Amniotic epithelial cell (primary cell): ENCODE measurements at regions not wholly inside any gene's neighbourhood (a gene's known extent, or its start where the extent isn't known, plus 50 kb on each side); places are given as distances from the start of the nearest gene placed in this dataset.
A peak's percentile ranks its signal among the peaks of the same experiment; 100 is the strongest.

Source experiments
- DNase-seq: peaks from one replicate; pipeline ENCODE4 v3.0.0-alpha.2; 2010; ENCODE audit warnings: low read depth

GRCh38 chr21:16913010-16913409 lies 599.8 kb upstream of the CXADR start:
- DNase-seq: no peak

- no peak for DNase-seq
Measured at GRCh38 chr21:16928439-16928838, 584.4 kb upstream of the CXADR start.

GRCh38 chr21:16932314-16932713 lies 580.5 kb upstream of the CXADR start:
- no peak for DNase-seq

- DNase-seq: peak; percentile 7
Measured at GRCh38 chr21:16942703-16943102, 570.1 kb upstream of the CXADR start.

- DNase-seq: no peak
Measured at GRCh38 chr21:16943231-16943630, 569.6 kb upstream of the CXADR start.

GRCh38 chr21:16945580-16945979 lies 567.3 kb upstream of the CXADR start:
- DNase-seq: no peak

GRCh38 chr21:16956824-16957223 lies 556.0 kb upstream of the CXADR start:
- no peak for DNase-seq

GRCh38 chr21:16965424-16965823 lies 547.4 kb upstream of the CXADR start:
- DNase-seq: no peak

- no peak for DNase-seq
Measured at GRCh38 chr21:16968436-16968835, 544.4 kb upstream of the CXADR start.

GRCh38 chr21:16969636-16970035 lies 543.2 kb upstream of the CXADR start:
- no peak for DNase-seq

- DNase-seq: no peak
Measured at GRCh38 chr21:16974060-16974459, 538.8 kb upstream of the CXADR start.

GRCh38 chr21:16976193-16976592 lies 536.6 kb upstream of the CXADR start:
- DNase-seq: no peak

- DNase-seq: no peak
Measured at GRCh38 chr21:16978309-16978895, 534.4 kb upstream of the CXADR start.

- DNase-seq: no peak
Measured at GRCh38 chr21:16979574-16979973, 533.3 kb upstream of the CXADR start.

GRCh38 chr21:16983420-16983819 lies 529.4 kb upstream of the CXADR start:
- DNase-seq: no peak

- no peak for DNase-seq
Measured at GRCh38 chr21:16992448-16992847, 520.4 kb upstream of the CXADR start.

GRCh38 chr21:16993416-16994038 lies 519.3 kb upstream of the CXADR start:
- DNase-seq: no peak

- DNase-seq: no peak
Measured at GRCh38 chr21:17002594-17003257, 510.1 kb upstream of the CXADR start.

- DNase-seq: no peak
Measured at GRCh38 chr21:17003258-17003615, 509.6 kb upstream of the CXADR start.

GRCh38 chr21:17003763-17004373 lies 509.0 kb upstream of the CXADR start:
- no peak for DNase-seq

GRCh38 chr21:17032141-17032655 lies 480.6 kb upstream of the CXADR start:
- DNase-seq: no peak

GRCh38 chr21:17044696-17045095 lies 468.1 kb upstream of the CXADR start:
- DNase-seq: no peak

- peak; percentile 14 for DNase-seq
Measured at GRCh38 chr21:17045214-17045853, 467.5 kb upstream of the CXADR start.
